ENCODE measurements at regions not wholly inside any gene's neighbourhood (a gene's known extent, or its start where the extent isn't known, plus 50 kb on each side); places are given as distances from the start of the nearest gene placed in this dataset.

DNA sequence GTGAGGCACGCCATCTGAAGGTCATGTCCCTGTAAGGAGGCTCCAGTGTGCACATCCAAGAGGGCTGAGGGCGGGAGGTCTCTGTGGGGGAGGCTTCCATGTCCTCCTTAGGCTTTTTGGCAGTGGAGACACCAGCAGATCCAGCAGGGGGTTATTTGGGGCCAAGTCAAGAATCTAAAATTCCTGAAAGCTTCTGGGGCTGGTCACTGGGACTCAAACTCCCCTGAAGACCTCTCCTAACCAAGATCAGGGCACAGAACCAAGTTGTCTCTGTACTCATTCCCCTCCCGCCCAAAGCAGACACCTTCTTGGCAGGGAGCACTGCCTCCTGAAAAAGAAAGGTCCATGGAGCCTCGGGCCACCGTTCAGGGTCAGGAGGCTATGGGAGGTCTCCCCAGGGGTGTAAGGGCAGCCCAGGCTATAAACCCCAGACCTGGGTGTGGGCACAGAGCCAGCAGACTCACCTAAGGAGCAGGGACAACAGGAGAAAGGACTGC, 127.4 kb upstream of the ADRA1B start:
- H3K4me1 ChIP-seq (ENCODE audit: insufficient read depth, low read length) = peaks cover 10% of the 10 kb centered on the region
- TF ChIP-seq, protein P1, sequence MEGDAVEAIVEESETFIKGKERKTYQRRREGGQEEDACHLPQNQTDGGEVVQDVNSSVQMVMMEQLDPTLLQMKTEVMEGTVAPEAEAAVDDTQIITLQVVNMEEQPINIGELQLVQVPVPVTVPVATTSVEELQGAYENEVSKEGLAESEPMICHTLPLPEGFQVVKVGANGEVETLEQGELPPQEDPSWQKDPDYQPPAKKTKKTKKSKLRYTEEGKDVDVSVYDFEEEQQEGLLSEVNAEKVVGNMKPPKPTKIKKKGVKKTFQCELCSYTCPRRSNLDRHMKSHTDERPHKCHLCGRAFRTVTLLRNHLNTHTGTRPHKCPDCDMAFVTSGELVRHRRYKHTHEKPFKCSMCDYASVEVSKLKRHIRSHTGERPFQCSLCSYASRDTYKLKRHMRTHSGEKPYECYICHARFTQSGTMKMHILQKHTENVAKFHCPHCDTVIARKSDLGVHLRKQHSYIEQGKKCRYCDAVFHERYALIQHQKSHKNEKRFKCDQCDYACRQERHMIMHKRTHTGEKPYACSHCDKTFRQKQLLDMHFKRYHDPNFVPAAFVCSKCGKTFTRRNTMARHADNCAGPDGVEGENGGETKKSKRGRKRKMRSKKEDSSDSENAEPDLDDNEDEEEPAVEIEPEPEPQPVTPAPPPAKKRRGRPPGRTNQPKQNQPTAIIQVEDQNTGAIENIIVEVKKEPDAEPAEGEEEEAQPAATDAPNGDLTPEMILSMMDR (IDR thresholded peaks at IDR 0.05; ENCODE audit: extremely low read depth, low read depth, low read length) = no peak
- H3K36me3 ChIP-seq (ENCODE audit: insufficient read depth, low read length) = no peaks in the 10 kb centered on the region
- H4K20me1 ChIP-seq (ENCODE audit: insufficient read depth, low read length) = no peaks in the 10 kb centered on the region
- H3K27ac ChIP-seq (ENCODE audit: low read depth, low read length) = no peak overlapping the region
- no peak overlapping the region for H2AFZ ChIP-seq (ENCODE audit: low read length)
- H3K4me2 ChIP-seq (ENCODE audit: insufficient read depth, low read length) = no peak overlapping the region
- H3K79me2 ChIP-seq (ENCODE audit: insufficient read depth, low read length) = no peaks in the 10 kb centered on the region
- H3K4me3 ChIP-seq (ENCODE audit: insufficient read depth, low read length) = no peak overlapping the region
- DNase-seq (ENCODE audit: insufficient read length, low spot score, missing footprints) = no peak
- no peaks in the 10 kb centered on the region for H3K9me3 ChIP-seq (ENCODE audit: low read depth, low read length)
- H3K27me3 ChIP-seq (ENCODE audit: insufficient read depth, low read length) = no peaks in the 10 kb centered on the region

DNA sequence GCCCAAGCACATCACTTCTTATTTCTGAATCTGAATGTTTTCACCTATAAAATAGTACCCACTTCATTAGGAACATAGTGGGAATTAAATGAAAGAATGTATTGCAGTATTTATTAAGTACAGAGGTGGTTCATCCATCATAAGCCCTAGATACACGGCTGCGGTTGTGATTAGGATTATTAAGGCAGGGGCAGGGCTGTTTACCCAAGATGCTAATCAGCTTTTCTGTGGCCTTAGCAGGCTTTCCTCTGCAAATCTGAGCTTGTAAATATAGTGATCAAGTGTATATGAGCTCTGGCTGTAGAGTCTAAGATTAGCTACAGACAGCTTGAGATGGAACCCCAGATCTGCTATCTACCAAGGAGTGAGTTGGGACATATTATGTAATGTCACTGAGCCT, 124.1 kb upstream of the ADRA1B start:
- no peak overlapping the region for H2AFZ ChIP-seq (ENCODE audit: low read length)
- no peaks in the 10 kb centered on the region for H4K20me1 ChIP-seq (ENCODE audit: insufficient read depth, low read length)
- H3K9me3 ChIP-seq (ENCODE audit: low read depth, low read length) = no peaks in the 10 kb centered on the region
- H3K79me2 ChIP-seq (ENCODE audit: insufficient read depth, low read length) = no peaks in the 10 kb centered on the region
- DNase-seq (ENCODE audit: insufficient read length, low spot score, missing footprints) = no peak
- H3K4me1 ChIP-seq (ENCODE audit: insufficient read depth, low read length) = peaks cover 2% of the 10 kb centered on the region
- no peaks in the 10 kb centered on the region for H3K36me3 ChIP-seq (ENCODE audit: insufficient read depth, low read length)
- no peak overlapping the region for H3K4me2 ChIP-seq (ENCODE audit: insufficient read depth, low read length)
- H3K27ac ChIP-seq (ENCODE audit: low read depth, low read length) = no peak overlapping the region
- TF ChIP-seq, protein P1 (IDR thresholded peaks at IDR 0.05; ENCODE audit: extremely low read depth, low read depth, low read length) = no peak
- no peak overlapping the region for H3K4me3 ChIP-seq (ENCODE audit: insufficient read depth, low read length)
- no peaks in the 10 kb centered on the region for H3K27me3 ChIP-seq (ENCODE audit: insufficient read depth, low read length)

- no peaks in the 10 kb centered on the region for H4K20me1 ChIP-seq (ENCODE audit: insufficient read depth, low read length)
- no peaks in the 10 kb centered on the region for H3K27me3 ChIP-seq (ENCODE audit: insufficient read depth, low read length)
- TF ChIP-seq, protein P1 (IDR thresholded peaks at IDR 0.05; ENCODE audit: extremely low read depth, low read depth, low read length) = no peak
- no peaks in the 10 kb centered on the region for H3K36me3 ChIP-seq (ENCODE audit: insufficient read depth, low read length)
- no peak for DNase-seq (ENCODE audit: insufficient read length, low spot score, missing footprints)
- no peaks in the 10 kb centered on the region for H3K4me1 ChIP-seq (ENCODE audit: insufficient read depth, low read length)
- H3K27ac ChIP-seq (ENCODE audit: low read depth, low read length) = no peak overlapping the region
- no peaks in the 10 kb centered on the region for H3K79me2 ChIP-seq (ENCODE audit: insufficient read depth, low read length)
- no peak overlapping the region for H3K4me2 ChIP-seq (ENCODE audit: insufficient read depth, low read length)
- no peak overlapping the region for H2AFZ ChIP-seq (ENCODE audit: low read length)
- H3K9me3 ChIP-seq (ENCODE audit: low read depth, low read length) = no peaks in the 10 kb centered on the region
- no peak overlapping the region for H3K4me3 ChIP-seq (ENCODE audit: insufficient read depth, low read length)
Observed at GRCh38 chr5:159797261-159797970, 118.9 kb upstream of the ADRA1B start.

- no peaks in the 10 kb centered on the region for H3K4me1 ChIP-seq (ENCODE audit: insufficient read depth, low read length)
- no peak overlapping the region for H3K27ac ChIP-seq (ENCODE audit: low read depth, low read length)
- no peak overlapping the region for H3K4me3 ChIP-seq (ENCODE audit: insufficient read depth, low read length)
- DNase-seq (ENCODE audit: insufficient read length, low spot score, missing footprints) = no peak
- H2AFZ ChIP-seq (ENCODE audit: low read length) = no peak overlapping the region
- H3K79me2 ChIP-seq (ENCODE audit: insufficient read depth, low read length) = no peaks in the 10 kb centered on the region
- H3K4me2 ChIP-seq (ENCODE audit: insufficient read depth, low read length) = no peak overlapping the region
- H3K27me3 ChIP-seq (ENCODE audit: insufficient read depth, low read length) = no peaks in the 10 kb centered on the region
- H3K36me3 ChIP-seq (ENCODE audit: insufficient read depth, low read length) = no peaks in the 10 kb centered on the region
- no peaks in the 10 kb centered on the region for H4K20me1 ChIP-seq (ENCODE audit: insufficient read depth, low read length)
- TF ChIP-seq, protein P1 (IDR thresholded peaks at IDR 0.05; ENCODE audit: extremely low read depth, low read depth, low read length) = no peak
- H3K9me3 ChIP-seq (ENCODE audit: low read depth, low read length) = no peaks in the 10 kb centered on the region
Observed at GRCh38 chr5:159799701-159800100, 116.6 kb upstream of the ADRA1B start.

Data from osteoblast (primary cell).